ENCODE measurements at regions not wholly inside any gene's neighbourhood (a gene's known extent, or its start where the extent isn't known, plus 50 kb on each side); places are given as distances from the start of the nearest gene placed in this dataset.

- no peak for TF ChIP-seq POLR2AphosphoS5 (IDR thresholded peaks at IDR 0.05)
- no peak for TF ChIP-seq CTCF (IDR thresholded peaks at IDR 0.05)
- no peak for TF ChIP-seq POLR2A (IDR thresholded peaks at IDR 0.05)
Observed at GRCh38 chr2:192741889-192742288, 547.2 kb upstream of the TMEFF2 start.

All from breast epithelium (tissue), 3 donors.